ENCODE measurements at regions not wholly inside any gene's neighbourhood (a gene's known extent, or its start where the extent isn't known, plus 50 kb on each side); places are given as distances from the start of the nearest gene placed in this dataset.

DNA sequence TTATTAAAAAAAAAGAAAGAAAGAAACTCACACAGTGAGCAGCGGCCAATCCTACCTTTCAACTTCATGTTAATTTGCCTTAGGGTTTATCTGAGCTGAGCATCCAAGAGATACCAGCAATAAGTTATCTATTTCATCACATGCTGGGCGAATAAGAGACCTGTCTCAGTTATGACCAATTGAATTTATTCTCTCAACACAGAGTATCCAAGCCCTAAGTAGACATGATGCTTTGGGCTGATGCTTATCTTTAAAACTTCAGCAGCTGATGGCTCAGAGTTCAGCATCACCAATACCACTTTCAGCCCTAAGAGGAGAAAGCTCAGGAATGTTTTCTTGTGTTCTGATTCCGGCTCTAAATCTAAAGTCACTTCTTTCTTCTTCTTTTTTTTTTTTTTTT lies 489.0 kb upstream of the ZFHX3 start:
- Histone ChIP-seq H3K4me2 (ENCODE audit: low read depth, low read length) (no peak overlapping the region), H3K9ac (ENCODE audit: insufficient read depth, low read depth, low read length) (no peak overlapping the region), H3K4me3 (replicated peaks in 1 of 3; ENCODE audit: insufficient read depth in 1 of 3, low read depth in 2 of 3, low read length in 3 of 3) (no peak overlapping the region), H2AFZ (ENCODE audit: low read length) (no peak overlapping the region), H3K27me3 (ENCODE audit: control insufficient read depth in 1 of 2, insufficient read depth in 2 of 2, low read length in 2 of 2) (peaks cover 3 to 29% of the 10 kb centered on the region in 2 experiments; a peak in 4 of 5 replicates), H3K27ac (ENCODE audit: extremely low read length, insufficient read depth, low read length) (no peak overlapping the region), H3K79me2 (ENCODE audit: insufficient read depth, low read length) (no peaks in the 10 kb centered on the region), H3K9me3 (ENCODE audit: low read length) (no peaks in the 10 kb centered on the region), H3K4me1 (ENCODE audit: insufficient read depth, low read length) (no peaks in the 10 kb centered on the region), H4K20me1 (ENCODE audit: insufficient read depth, low read length) (no peaks in the 10 kb centered on the region), H3K36me3 (replicated peaks in 1 of 2; ENCODE audit: control insufficient read depth in 1 of 2, insufficient read depth in 2 of 2, low read length in 2 of 2) (no peaks in the 10 kb centered on the region)
- no peak for ATAC-seq
- WGBS (ENCODE audit: low lambda C conversion rate): 1% methylated on average over 3 of the region's 3 CpGs
- in situ Hi-C loops (cut with HindIII; ENCODE audit: extremely low pct_ligation_motif_present, low pct_unique_long_range_greater_than_20kb): no loop called here
- DNase-seq (ENCODE audit: low spot score): no peak
- CTCF ChIA-PET (ENCODE audit: low intra/inter-chr PET ratio, low total read pairs): no interaction called here
- BruUV-seq (replicated peaks): no TSS peak
- TF ChIP-seq ATRX (CRISPR knock-in tag; IDR thresholded peaks at IDR 0.05; ENCODE audit: borderline replicate concordance): no peak
- TF ChIP-seq, protein P1, sequence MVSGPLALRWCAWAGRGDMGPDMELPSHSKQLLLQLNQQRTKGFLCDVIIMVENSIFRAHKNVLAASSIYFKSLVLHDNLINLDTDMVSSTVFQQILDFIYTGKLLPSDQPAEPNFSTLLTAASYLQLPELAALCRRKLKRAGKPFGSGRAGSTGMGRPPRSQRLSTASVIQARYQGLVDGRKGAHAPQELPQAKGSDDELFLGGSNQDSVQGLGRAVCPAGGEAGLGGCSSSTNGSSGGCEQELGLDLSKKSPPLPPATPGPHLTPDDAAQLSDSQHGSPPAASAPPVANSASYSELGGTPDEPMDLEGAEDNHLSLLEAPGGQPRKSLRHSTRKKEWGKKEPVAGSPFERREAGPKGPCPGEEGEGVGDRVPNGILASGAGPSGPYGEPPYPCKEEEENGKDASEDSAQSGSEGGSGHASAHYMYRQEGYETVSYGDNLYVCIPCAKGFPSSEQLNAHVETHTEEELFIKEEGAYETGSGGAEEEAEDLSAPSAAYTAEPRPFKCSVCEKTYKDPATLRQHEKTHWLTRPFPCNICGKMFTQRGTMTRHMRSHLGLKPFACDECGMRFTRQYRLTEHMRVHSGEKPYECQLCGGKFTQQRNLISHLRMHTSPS (CRISPR knock-in tag; IDR thresholded peaks at IDR 0.05; ENCODE audit: low read depth): no peak
- TF ChIP-seq, protein P2, sequence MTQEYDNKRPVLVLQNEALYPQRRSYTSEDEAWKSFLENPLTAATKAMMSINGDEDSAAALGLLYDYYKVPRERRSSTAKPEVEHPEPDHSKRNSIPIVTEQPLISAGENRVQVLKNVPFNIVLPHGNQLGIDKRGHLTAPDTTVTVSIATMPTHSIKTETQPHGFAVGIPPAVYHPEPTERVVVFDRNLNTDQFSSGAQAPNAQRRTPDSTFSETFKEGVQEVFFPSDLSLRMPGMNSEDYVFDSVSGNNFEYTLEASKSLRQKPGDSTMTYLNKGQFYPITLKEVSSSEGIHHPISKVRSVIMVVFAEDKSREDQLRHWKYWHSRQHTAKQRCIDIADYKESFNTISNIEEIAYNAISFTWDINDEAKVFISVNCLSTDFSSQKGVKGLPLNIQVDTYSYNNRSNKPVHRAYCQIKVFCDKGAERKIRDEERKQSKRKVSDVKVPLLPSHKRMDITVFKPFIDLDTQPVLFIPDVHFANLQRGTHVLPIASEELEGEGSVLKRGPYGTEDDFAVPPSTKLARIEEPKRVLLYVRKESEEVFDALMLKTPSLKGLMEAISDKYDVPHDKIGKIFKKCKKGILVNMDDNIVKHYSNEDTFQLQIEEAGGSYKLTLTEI (CRISPR knock-in tag; conservative IDR thresholded peaks at IDR 0.05): no peak
- no peak for TF ChIP-seq ZNF747 (CRISPR knock-in tag; IDR thresholded peaks at IDR 0.05; ENCODE audit: borderline replicate concordance)
- TF ChIP-seq NFRKB (IDR thresholded peaks at IDR 0.05): no peak
- TF ChIP-seq, protein P3, sequence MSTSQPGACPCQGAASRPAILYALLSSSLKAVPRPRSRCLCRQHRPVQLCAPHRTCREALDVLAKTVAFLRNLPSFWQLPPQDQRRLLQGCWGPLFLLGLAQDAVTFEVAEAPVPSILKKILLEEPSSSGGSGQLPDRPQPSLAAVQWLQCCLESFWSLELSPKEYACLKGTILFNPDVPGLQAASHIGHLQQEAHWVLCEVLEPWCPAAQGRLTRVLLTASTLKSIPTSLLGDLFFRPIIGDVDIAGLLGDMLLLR (CRISPR knock-in tag; IDR thresholded peaks at IDR 0.05): no peak
- TF ChIP-seq MTA3 (CRISPR knock-in tag; IDR thresholded peaks at IDR 0.05): no peak
- TF ChIP-seq MAZ (IDR thresholded peaks at IDR 0.05; ENCODE audit: borderline replicate concordance, low read depth, low read length): no peak
- TF ChIP-seq MAZ (CRISPR knock-in tag; IDR thresholded peaks at IDR 0.05; ENCODE audit: low read depth): no peak
- TF ChIP-seq MTF2 (CRISPR knock-in tag; IDR thresholded peaks at IDR 0.05; ENCODE audit: borderline replicate concordance): no peak
- no peak for TF ChIP-seq SIX4 (CRISPR knock-in tag; IDR thresholded peaks at IDR 0.05)
- no peak for TF ChIP-seq MIXL1 (CRISPR knock-in tag; IDR thresholded peaks at IDR 0.05)
- TF ChIP-seq, protein P4, sequence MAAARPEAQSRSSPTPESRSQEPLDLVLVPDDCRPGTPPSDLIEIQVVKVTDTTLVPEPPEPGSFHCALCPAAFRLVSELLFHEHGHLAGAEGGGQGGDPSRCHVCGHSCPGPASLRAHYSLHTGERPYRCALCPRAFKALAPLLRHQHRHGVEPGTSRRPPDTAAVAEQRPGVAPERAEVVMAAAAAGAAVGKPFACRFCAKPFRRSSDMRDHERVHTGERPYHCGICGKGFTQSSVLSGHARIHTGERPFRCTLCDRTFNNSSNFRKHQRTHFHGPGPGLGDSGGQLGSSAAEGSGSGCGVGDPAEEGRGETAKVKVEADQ (CRISPR knock-in tag; IDR thresholded peaks at IDR 0.05; ENCODE audit: borderline replicate concordance): no peak
- TF ChIP-seq ZNF614 (CRISPR knock-in tag; IDR thresholded peaks at IDR 0.05; ENCODE audit: borderline replicate concordance): no peak
- TF ChIP-seq CENPT (CRISPR knock-in tag; IDR thresholded peaks at IDR 0.05; ENCODE audit: low read depth): no peak
- POLR2A ChIA-PET: no interaction called here
- intact Hi-C loops (cut with micrococcal nuclease; ENCODE audit: unreplicated experiment): no loop called here
- no peak for FAIRE-seq

Measured in HepG2 (cell line).